HUES48 (cell line): ENCODE measurements at regions not wholly inside any gene's neighbourhood (a gene's known extent, or its start where the extent isn't known, plus 50 kb on each side); places are given as distances from the start of the nearest gene placed in this dataset.
"Not testable (repeated sequence)": the region's sequence is repeated elsewhere in the genome, so short reads cannot be mapped to it uniquely, and the experiment has no call there.

Source experiments
- H3K27ac ChIP-seq: one replicate; pipeline ENCODE4 v1.7.0; 2013; ENCODE audit warnings: low read depth, low read length, inconsistent platforms
- H3K27me3 ChIP-seq: 2 replicates; pipeline ENCODE4 v1.6.1; 2013; ENCODE audit warnings: mild to moderate bottlenecking, low read length; ENCODE audit not compliant: control insufficient read depth, insufficient read depth
- H3K36me3 ChIP-seq: 2 replicates; pipeline ENCODE4 v1.6.1; 2013; ENCODE audit warnings: low read length; ENCODE audit not compliant: control insufficient read depth, insufficient read depth
- H3K4me1 ChIP-seq: 2 replicates; pipeline ENCODE4 v1.6.1; 2013; ENCODE audit warnings: mild to moderate bottlenecking, low read length; ENCODE audit not compliant: control insufficient read depth, insufficient read depth
- H3K4me3 ChIP-seq: 2 replicates; pipeline ENCODE4 v1.5.1; 2013; ENCODE audit warnings: mild to moderate bottlenecking, low read depth, low read length
- H3K9ac ChIP-seq: 2 replicates; pipeline ENCODE4 v1.6.1; 2013; ENCODE audit warnings: mild to moderate bottlenecking, low read depth, low read length, moderate library complexity
- H3K9me3 ChIP-seq: 2 replicates; pipeline ENCODE4 v1.6.1; 2013; ENCODE audit warnings: low read length; ENCODE audit not compliant: control insufficient read depth, insufficient read depth

- Histone ChIP-seq H3K27me3 (no peaks in the 10 kb centered on the region), H3K9ac (no peak overlapping the region), H3K9me3 (peaks cover 9% of the 10 kb centered on the region), H3K4me3 (no peak overlapping the region), H3K36me3 (no peaks in the 10 kb centered on the region), H3K4me1 (no peaks in the 10 kb centered on the region), H3K27ac (no peak overlapping the region)
Observed at GRCh38 chr7:13603661-13604060, 385.8 kb downstream of the ETV1 start.

- Histone ChIP-seq H3K27ac (no peak overlapping the region), H3K27me3 (no peaks in the 10 kb centered on the region), H3K9ac (no peak overlapping the region), H3K4me1 (no peaks in the 10 kb centered on the region), H3K9me3 (peaks cover 13% of the 10 kb centered on the region), H3K36me3 (no peaks in the 10 kb centered on the region), H3K4me3 (no peak overlapping the region)
Observed at GRCh38 chr7:13604178-13604577, 385.3 kb downstream of the ETV1 start.

- Histone ChIP-seq H3K27me3 (no peaks in the 10 kb centered on the region), H3K9ac (no peak overlapping the region), H3K27ac (no peak overlapping the region), H3K36me3 (no peaks in the 10 kb centered on the region), H3K9me3 (peaks cover 13% of the 10 kb centered on the region), H3K4me1 (no peaks in the 10 kb centered on the region), H3K4me3 (no peak overlapping the region)
Observed at GRCh38 chr7:13610372-13610771, 379.1 kb downstream of the ETV1 start.

GRCh38 chr7:13615679-13616078 is 373.8 kb downstream of the ETV1 start:
- H3K9me3 ChIP-seq: no peaks in the 10 kb centered on the region
- no peak overlapping the region for H3K27ac ChIP-seq
- H3K4me1 ChIP-seq: no peaks in the 10 kb centered on the region
- no peaks in the 10 kb centered on the region for H3K36me3 ChIP-seq
- H3K4me3 ChIP-seq: no peak overlapping the region
- H3K9ac ChIP-seq: no peak overlapping the region
- no peaks in the 10 kb centered on the region for H3K27me3 ChIP-seq

GRCh38 chr7:13627455-13627854 is 362.0 kb downstream of the ETV1 start:
- H3K27ac ChIP-seq: no peak overlapping the region
- H3K4me1 ChIP-seq: peaks cover 8% of the 10 kb centered on the region
- no peak overlapping the region for H3K4me3 ChIP-seq
- no peak overlapping the region for H3K9ac ChIP-seq
- H3K9me3 ChIP-seq: no peaks in the 10 kb centered on the region
- H3K36me3 ChIP-seq: no peaks in the 10 kb centered on the region
- no peaks in the 10 kb centered on the region for H3K27me3 ChIP-seq

- H3K36me3 ChIP-seq: no peaks in the 10 kb centered on the region
- no peaks in the 10 kb centered on the region for H3K9me3 ChIP-seq
- no peak overlapping the region for H3K9ac ChIP-seq
- H3K27ac ChIP-seq: no peak overlapping the region
- H3K27me3 ChIP-seq: no peaks in the 10 kb centered on the region
- H3K4me1 ChIP-seq: no peaks in the 10 kb centered on the region
- H3K4me3 ChIP-seq: no peak overlapping the region
Observed at GRCh38 chr7:13628239-13629001, 361.0 kb downstream of the ETV1 start.

- not testable (repeated sequence) for H3K27ac ChIP-seq, H3K36me3 ChIP-seq, H3K27me3 ChIP-seq, H3K4me1 ChIP-seq, H3K4me3 ChIP-seq, H3K9ac ChIP-seq, H3K9me3 ChIP-seq
Observed at GRCh38 chr7:13631207-13632049, 358.0 kb downstream of the ETV1 start.

GRCh38 chr7:13633857-13634256 is 355.6 kb downstream of the ETV1 start:
- H3K9me3 ChIP-seq: no peaks in the 10 kb centered on the region
- no peak overlapping the region for H3K4me3 ChIP-seq
- H3K27me3 ChIP-seq: no peaks in the 10 kb centered on the region
- H3K36me3 ChIP-seq: no peaks in the 10 kb centered on the region
- H3K27ac ChIP-seq: no peak overlapping the region
- no peaks in the 10 kb centered on the region for H3K4me1 ChIP-seq
- H3K9ac ChIP-seq: no peak overlapping the region

- Histone ChIP-seq H3K27ac (no peak overlapping the region), H3K9me3 (no peaks in the 10 kb centered on the region), H3K4me1 (0 out of 2 replicates have a peak, but pooled peaks cover 6% of the 10 kb centered on the region), H3K27me3 (no peaks in the 10 kb centered on the region), H3K4me3 (no peak overlapping the region), H3K36me3 (no peaks in the 10 kb centered on the region), H3K9ac (no peak overlapping the region)
Observed at GRCh38 chr7:13639396-13639795, 350.1 kb downstream of the ETV1 start.

- 0 out of 2 replicates have a peak, but pooled peaks cover 6% of the 10 kb centered on the region for H3K4me1 ChIP-seq
- H3K4me3 ChIP-seq: no peak overlapping the region
- no peaks in the 10 kb centered on the region for H3K9me3 ChIP-seq
- no peak overlapping the region for H3K9ac ChIP-seq
- H3K27me3 ChIP-seq: no peaks in the 10 kb centered on the region
- H3K27ac ChIP-seq: no peak overlapping the region
- H3K36me3 ChIP-seq: no peaks in the 10 kb centered on the region
Observed at GRCh38 chr7:13641714-13642113, 347.8 kb downstream of the ETV1 start.

- no peaks in the 10 kb centered on the region for H3K9me3 ChIP-seq
- peaks cover 12% of the 10 kb centered on the region for H3K4me1 ChIP-seq
- no peaks in the 10 kb centered on the region for H3K27me3 ChIP-seq
- no peak overlapping the region for H3K9ac ChIP-seq
- H3K36me3 ChIP-seq: no peaks in the 10 kb centered on the region
- no peak overlapping the region for H3K27ac ChIP-seq
- H3K4me3 ChIP-seq: no peak overlapping the region
Observed at GRCh38 chr7:13651167-13651566, 338.3 kb downstream of the ETV1 start.
